H1 (cell line): ENCODE measurements at regions not wholly inside any gene's neighbourhood (a gene's known extent, or its start where the extent isn't known, plus 50 kb on each side); places are given as distances from the start of the nearest gene placed in this dataset.

ENCODE experiments used
- EZH2 ChIP-seq: fragments of 200-600 bp; sonication (generic); IDR thresholded peaks from 2 replicates; pipeline ENCODE4 v1.7.1; 2012; ENCODE audit warnings: low read depth, mild to moderate bottlenecking, moderate library complexity, low read length, inconsistent platforms; ENCODE audit not compliant: severe bottlenecking
- HDAC2 ChIP-seq, 2 experiments: fragments of 300-600 bp in 1 of 2; sonication (generic) in 1 of 2; IDR thresholded peaks; 2 replicates each; pipeline ENCODE4 v1.6.1; 2011 to 2012; ENCODE audit warnings: low read depth in 2 of 2, low read length in 2 of 2, mild to moderate bottlenecking in 2 of 2, moderate library complexity in 2 of 2, borderline replicate concordance in 1 of 2, inconsistent platforms in 1 of 2
- HDAC6 ChIP-seq: IDR thresholded peaks from one replicate; pipeline ENCODE4 v1.7.1; 2012; ENCODE audit warnings: low read depth, mild to moderate bottlenecking, inconsistent platforms, low read length, moderate library complexity
- KDM1A ChIP-seq: fragments of 200-600, 300-600 bp; sonication (generic); IDR thresholded peaks from 2 replicates; pipeline ENCODE4 v1.7.1; 2016; ENCODE audit warnings: mild to moderate bottlenecking, low read length, borderline replicate concordance
- KDM5A ChIP-seq: fragments of 200-600 bp; IDR thresholded peaks from 2 replicates; pipeline ENCODE4 v1.7.1; 2012; ENCODE audit warnings: mild to moderate bottlenecking, low read length, inconsistent platforms, mixed read lengths
- POLR2AphosphoS5 ChIP-seq: IDR thresholded peaks from 2 replicates; pipeline ENCODE4 v1.6.1; 2011; ENCODE audit warnings: low read depth, low read length
- SIN3A ChIP-seq, 2 experiments: IDR thresholded peaks in 1 of 2; conservative IDR thresholded peaks in 1 of 2; 2 replicates each; pipeline ENCODE4 v1.6.1; 2011 to 2012; ENCODE audit warnings: low read length in 2 of 2, improper control_type of control experiment in 1 of 2, low read depth in 1 of 2, mild to moderate bottlenecking in 1 of 2
- TF ChIP-seq, protein P1 (sequence below), 3 experiments: IDR thresholded peaks; 1 replicate in 2 of 3; 2 replicates in 1 of 3; pipeline versions ENCODE4 v1.5.1 to v1.6.1; 2011; ENCODE audit warnings: low read length in 3 of 3, mild to moderate bottlenecking in 3 of 3, inconsistent platforms in 2 of 3, low read depth in 1 of 3, moderate library complexity in 1 of 3; ENCODE audit not compliant: insufficient read depth in 1 of 3; ENCODE audit errors: control extremely low read depth in 1 of 3
- TF ChIP-seq, protein P2 (sequence below): IDR thresholded peaks from 2 replicates; pipeline ENCODE4 v1.6.1; 2012; ENCODE audit warnings: inconsistent platforms

DNA sequence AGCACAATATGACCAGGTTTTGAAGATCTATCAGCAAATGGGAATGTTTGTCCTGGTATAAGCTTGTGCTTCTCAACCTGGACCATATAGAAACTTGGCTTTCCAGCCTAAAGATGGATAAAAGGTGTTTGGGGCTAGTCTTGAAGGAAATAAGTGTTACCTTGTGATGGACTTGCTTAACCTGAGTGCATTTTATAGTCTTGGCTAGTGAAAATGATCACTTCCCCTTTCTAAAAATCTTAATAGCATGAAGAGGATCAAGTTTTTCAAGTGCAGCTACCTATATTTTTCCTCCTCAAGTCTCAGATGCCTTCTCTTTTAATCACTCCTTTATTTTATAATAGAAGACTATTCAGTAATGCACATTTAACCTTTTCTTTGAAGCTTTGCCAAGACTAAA is 919.8 kb upstream of the SLITRK1 start:
- no peak for TF ChIP-seq POLR2AphosphoS5
- TF ChIP-seq SIN3A (conservative IDR thresholded peaks at IDR 0.05 in 1 of 2, IDR thresholded peaks at IDR 0.05 in 1 of 2; ENCODE audit: low read depth in 1 of 2, low read length in 2 of 2), result no peak
- TF ChIP-seq, protein P1, sequence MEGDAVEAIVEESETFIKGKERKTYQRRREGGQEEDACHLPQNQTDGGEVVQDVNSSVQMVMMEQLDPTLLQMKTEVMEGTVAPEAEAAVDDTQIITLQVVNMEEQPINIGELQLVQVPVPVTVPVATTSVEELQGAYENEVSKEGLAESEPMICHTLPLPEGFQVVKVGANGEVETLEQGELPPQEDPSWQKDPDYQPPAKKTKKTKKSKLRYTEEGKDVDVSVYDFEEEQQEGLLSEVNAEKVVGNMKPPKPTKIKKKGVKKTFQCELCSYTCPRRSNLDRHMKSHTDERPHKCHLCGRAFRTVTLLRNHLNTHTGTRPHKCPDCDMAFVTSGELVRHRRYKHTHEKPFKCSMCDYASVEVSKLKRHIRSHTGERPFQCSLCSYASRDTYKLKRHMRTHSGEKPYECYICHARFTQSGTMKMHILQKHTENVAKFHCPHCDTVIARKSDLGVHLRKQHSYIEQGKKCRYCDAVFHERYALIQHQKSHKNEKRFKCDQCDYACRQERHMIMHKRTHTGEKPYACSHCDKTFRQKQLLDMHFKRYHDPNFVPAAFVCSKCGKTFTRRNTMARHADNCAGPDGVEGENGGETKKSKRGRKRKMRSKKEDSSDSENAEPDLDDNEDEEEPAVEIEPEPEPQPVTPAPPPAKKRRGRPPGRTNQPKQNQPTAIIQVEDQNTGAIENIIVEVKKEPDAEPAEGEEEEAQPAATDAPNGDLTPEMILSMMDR (IDR thresholded peaks at IDR 0.05; ENCODE audit: control extremely low read depth in 1 of 3, insufficient read depth in 1 of 3, low read depth in 1 of 3, low read length in 3 of 3), result no peak
- TF ChIP-seq HDAC6, result no peak
- no peak for TF ChIP-seq KDM1A
- no peak for TF ChIP-seq KDM5A
- TF ChIP-seq, protein P2, sequence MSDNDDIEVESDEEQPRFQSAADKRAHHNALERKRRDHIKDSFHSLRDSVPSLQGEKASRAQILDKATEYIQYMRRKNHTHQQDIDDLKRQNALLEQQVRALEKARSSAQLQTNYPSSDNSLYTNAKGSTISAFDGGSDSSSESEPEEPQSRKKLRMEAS, result no peak
- no peak for TF ChIP-seq HDAC2 (IDR thresholded peaks at IDR 0.05; ENCODE audit: borderline replicate concordance in 1 of 2, low read depth in 2 of 2, low read length in 2 of 2)
- TF ChIP-seq EZH2, result no peak
